ENCODE measurements at regions not wholly inside any gene's neighbourhood (a gene's known extent, or its start where the extent isn't known, plus 50 kb on each side); places are given as distances from the start of the nearest gene placed in this dataset.

DNA sequence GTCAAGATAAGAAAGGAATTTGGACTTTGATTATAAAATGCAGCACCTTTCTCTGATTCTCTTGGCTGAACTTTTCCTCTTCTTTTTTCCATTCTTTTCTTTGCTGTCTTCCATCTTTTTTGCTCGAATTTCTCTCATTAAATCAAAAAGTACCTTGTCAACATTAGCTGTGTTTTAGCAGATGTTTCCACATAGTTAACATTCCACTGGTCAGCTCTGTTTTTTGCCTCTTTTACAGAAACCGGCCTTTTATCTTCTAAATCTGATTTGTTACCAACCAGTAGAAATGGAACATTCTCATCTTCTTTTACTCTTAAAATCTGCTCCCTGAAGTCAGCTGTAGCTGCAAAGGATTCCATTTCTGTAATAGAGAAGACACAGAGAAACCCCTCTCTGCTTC lies 71.1 kb upstream of the SYT1 start:
- peak; percentile 19 for DNase-seq (ENCODE audit: low spot score)

DNA sequence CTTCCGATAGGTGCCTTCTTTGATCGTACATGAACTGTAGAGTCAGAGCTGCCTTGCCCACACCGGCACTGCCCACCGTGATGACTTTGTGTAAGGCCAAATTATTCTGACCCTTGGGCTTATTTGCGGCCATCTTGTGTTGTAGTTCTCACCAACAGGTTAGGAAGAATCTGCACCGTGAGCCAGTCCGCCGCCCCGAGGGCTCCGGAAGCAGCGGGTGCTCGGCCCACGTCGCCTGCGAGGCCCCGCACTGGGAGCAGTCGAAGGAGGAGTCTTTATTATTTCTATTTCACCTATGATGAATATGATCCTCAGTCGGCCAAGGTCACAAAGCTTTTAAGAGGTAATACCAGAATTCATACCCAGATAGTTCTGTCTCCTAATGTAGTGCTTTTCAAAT lies 70.6 kb upstream of the SYT1 start:
- DNase-seq (ENCODE audit: low spot score), result no peak

DNA sequence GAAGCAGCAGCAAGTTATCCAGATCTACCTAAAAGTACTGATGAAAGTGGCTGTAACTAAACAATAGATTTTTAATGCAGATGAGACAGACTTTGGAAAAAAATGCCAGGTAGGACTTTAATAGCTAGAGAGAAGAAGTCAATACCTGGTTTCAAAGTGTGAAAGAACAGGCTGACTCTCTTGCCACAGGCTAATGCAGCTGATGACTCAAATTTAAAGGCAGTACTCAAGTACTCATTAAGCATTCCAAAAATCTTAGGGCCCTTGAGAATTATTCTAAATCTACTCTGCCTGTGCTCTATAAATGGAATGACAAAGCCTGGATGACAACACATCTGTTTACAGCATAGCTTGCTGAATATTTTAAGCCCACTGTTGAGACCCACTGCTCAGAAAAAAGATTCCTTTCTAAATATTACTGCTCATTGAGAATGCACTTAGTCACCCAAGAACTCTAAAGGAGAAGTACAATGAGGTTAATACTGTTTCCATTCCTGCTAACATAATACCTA lies 68.6 kb upstream of the SYT1 start:
- no peak for DNase-seq (ENCODE audit: low spot score)

GRCh38 chr12:78797196-78797931 lies 67.2 kb upstream of the SYT1 start:
- DNase-seq (ENCODE audit: low spot score), result peak; percentile 4

- no peak for DNase-seq (ENCODE audit: low spot score)
Observed at GRCh38 chr12:78799649-78800048, 64.9 kb upstream of the SYT1 start.

- peak; percentile 35 for DNase-seq (ENCODE audit: low spot score)
Observed at GRCh38 chr12:78802593-78802992, 62.0 kb upstream of the SYT1 start.

GRCh38 chr12:78804262-78804661 lies 60.3 kb upstream of the SYT1 start:
- DNase-seq (ENCODE audit: low spot score), result no peak

Data from GM03348 (cell line).